H9 (cell line): ENCODE measurements at regions not wholly inside any gene's neighbourhood (a gene's known extent, or its start where the extent isn't known, plus 50 kb on each side); places are given as distances from the start of the nearest gene placed in this dataset.

Experiments
- DNase-seq: peaks from one replicate; pipeline ENCODE4 v3.0.0-alpha.2; 2017
- H2AFZ ChIP-seq: one replicate; pipeline ENCODE4 v1.6.1; 2013; ENCODE audit warnings: mild to moderate bottlenecking, low read length, control low read depth, moderate library complexity
- H2AK5ac ChIP-seq: 2 replicates; pipeline ENCODE4 v1.6.1; 2013; ENCODE audit warnings: low read length, control low read depth, mixed read lengths; ENCODE audit not compliant: insufficient read length
- H2BK120ac ChIP-seq: one replicate; pipeline ENCODE4 v1.6.1; 2013; ENCODE audit warnings: low read depth, mild to moderate bottlenecking, low read length, control low read depth, inconsistent platforms; ENCODE audit not compliant: poor library complexity, severe bottlenecking
- H2BK12ac ChIP-seq: 2 replicates; pipeline ENCODE4 v1.6.1; 2013; ENCODE audit warnings: low read length, control low read depth, mixed read lengths, low read depth; ENCODE audit not compliant: insufficient read length
- H2BK15ac ChIP-seq: 2 replicates; pipeline ENCODE4 v1.6.1; 2013; ENCODE audit warnings: low read depth, low read length, control low read depth
- H2BK20ac ChIP-seq: one replicate; pipeline ENCODE4 v1.6.1; 2013; ENCODE audit warnings: low read depth, mild to moderate bottlenecking, low read length, control low read depth, inconsistent platforms; ENCODE audit not compliant: poor library complexity, severe bottlenecking
- H2BK5ac ChIP-seq: 2 replicates; pipeline ENCODE4 v1.6.1; 2013; ENCODE audit warnings: low read length, control low read depth, mixed read lengths; ENCODE audit not compliant: insufficient read length
- H3K14ac ChIP-seq: 2 replicates; pipeline ENCODE4 v1.6.1; 2013; ENCODE audit warnings: low read length, control low read depth; ENCODE audit not compliant: insufficient read depth
- H3K18ac ChIP-seq: 2 replicates; pipeline ENCODE4 v1.6.1; 2013; ENCODE audit warnings: low read depth, mild to moderate bottlenecking, mixed read lengths, low read length, control low read depth; ENCODE audit not compliant: insufficient read length
- H3K23ac ChIP-seq: 2 replicates; pipeline ENCODE4 v1.6.1; 2013; ENCODE audit warnings: low read length, control low read depth, mixed read lengths, low read depth; ENCODE audit not compliant: insufficient read length
- H3K23me2 ChIP-seq: 2 replicates; pipeline ENCODE4 v1.6.1; 2013; ENCODE audit warnings: low read depth, mild to moderate bottlenecking, mixed read lengths, low read length, control low read depth; ENCODE audit not compliant: insufficient read length, poor library complexity, severe bottlenecking
- H3K27ac ChIP-seq: 2 replicates; pipeline ENCODE4 v1.5.1; 2013; ENCODE audit warnings: low read length, control low read depth, mixed read lengths, low read depth; ENCODE audit not compliant: insufficient read length
- H3K27me3 ChIP-seq: 2 replicates; pipeline ENCODE4 v1.6.1; 2013; ENCODE audit warnings: low read length, control low read depth, inconsistent platforms; ENCODE audit not compliant: insufficient read depth
- H3K4ac ChIP-seq: 2 replicates; pipeline ENCODE4 v1.6.1; 2013; ENCODE audit warnings: low read depth, mild to moderate bottlenecking, control low read depth, inconsistent platforms, low read length, moderate library complexity
- H3K4me1 ChIP-seq: 2 replicates; pipeline ENCODE4 v1.6.1; 2013; ENCODE audit warnings: low read length, control low read depth, inconsistent platforms; ENCODE audit not compliant: insufficient read depth
- H3K4me2 ChIP-seq: 2 replicates; pipeline ENCODE4 v1.6.1; 2013; ENCODE audit warnings: low read length, control low read depth, mixed read lengths; ENCODE audit not compliant: insufficient read length, insufficient read depth
- H3K56ac ChIP-seq: 2 replicates; pipeline ENCODE4 v1.6.1; 2013; ENCODE audit warnings: low read depth, mild to moderate bottlenecking, mixed read lengths, low read length, control low read depth; ENCODE audit not compliant: insufficient read length
- H3K79me1 ChIP-seq: 2 replicates; pipeline ENCODE4 v1.6.1; 2013; ENCODE audit warnings: low read depth, mild to moderate bottlenecking, moderate library complexity, low read length, control low read depth, inconsistent platforms; ENCODE audit not compliant: insufficient read depth, poor library complexity, severe bottlenecking
- H3K79me2 ChIP-seq: 2 replicates; pipeline ENCODE4 v1.6.1; 2013; ENCODE audit warnings: low read length, control low read depth, inconsistent platforms; ENCODE audit not compliant: insufficient read depth
- H3K9ac ChIP-seq: 2 replicates; pipeline ENCODE4 v1.6.1; 2013; ENCODE audit warnings: low read length, control low read depth, mixed read lengths; ENCODE audit not compliant: insufficient read length; ENCODE audit errors: extremely low read depth
- H3K9me3 ChIP-seq: one replicate; pipeline ENCODE4 v1.6.1; 2013; ENCODE audit warnings: low read depth, low read length, inconsistent platforms; ENCODE audit not compliant: control insufficient read depth
- H3T11ph ChIP-seq: one replicate; pipeline ENCODE4 v1.6.1; 2013; ENCODE audit warnings: mild to moderate bottlenecking, low read length, control low read depth, inconsistent platforms
- H4K20me1 ChIP-seq: one replicate; pipeline ENCODE4 v1.6.1; 2013; ENCODE audit not compliant: control insufficient read depth, insufficient read length, insufficient read depth
- H4K5ac ChIP-seq: 2 replicates; pipeline ENCODE4 v1.6.1; 2013; ENCODE audit warnings: low read depth, mild to moderate bottlenecking, mixed read lengths, low read length, control low read depth; ENCODE audit not compliant: insufficient read length
- H4K8ac ChIP-seq: replicated peaks from 2 replicates; pipeline ENCODE4 v1.6.1; 2013; ENCODE audit warnings: low read length, control low read depth, mixed read lengths, low read depth; ENCODE audit not compliant: insufficient read length
- H4K91ac ChIP-seq: 2 replicates; pipeline ENCODE4 v1.6.1; 2013; ENCODE audit warnings: low read depth, mild to moderate bottlenecking, moderate library complexity, mixed read lengths, low read length, control low read depth; ENCODE audit not compliant: insufficient read length
- H3K27ac Mint-ChIP-seq, 3 experiments: 2 replicates in 2 of 3; 3 replicates in 1 of 3; pipeline ENCODE4 v1.8.0; 2020 to 2021; ENCODE audit warnings: mixed read lengths in 3 of 3, mild to moderate bottlenecking in 1 of 3, moderate library complexity in 1 of 3
- H3K27me3 Mint-ChIP-seq: 2 replicates; pipeline ENCODE4 v1.8.0; 2021; ENCODE audit warnings: low read depth, mild to moderate bottlenecking, moderate library complexity, mixed read lengths
- H3K36me3 Mint-ChIP-seq, 3 experiments: 2 replicates in 2 of 3; 3 replicates in 1 of 3; pipeline ENCODE4 v1.8.0; 2020 to 2021; ENCODE audit warnings: low read depth in 3 of 3, mixed read lengths in 3 of 3; ENCODE audit not compliant: insufficient read depth in 1 of 3
- H3K4me1 Mint-ChIP-seq, 2 experiments: 2 replicates each; pipeline ENCODE4 v1.8.0; 2020; ENCODE audit warnings: mixed read lengths in 2 of 2
- H3K4me3 Mint-ChIP-seq, 2 experiments: 2 replicates in 1 of 2; 3 replicates in 1 of 2; pipeline ENCODE4 v1.8.0; 2020 to 2021; ENCODE audit warnings: mild to moderate bottlenecking in 2 of 2, mixed read lengths in 2 of 2, moderate library complexity in 1 of 2
- H3K9me3 Mint-ChIP-seq, 2 experiments: 2 replicates in 1 of 2; 3 replicates in 1 of 2; pipeline ENCODE4 v1.8.0; 2020; ENCODE audit warnings: mild to moderate bottlenecking in 2 of 2, mixed read lengths in 2 of 2, moderate library complexity in 1 of 2
- WGBS: extraction: QIAGEN DNeasy Blood & Tissue Kit; methylation state at CpG from one replicate; pipeline ENCODE4 v1.1.7; 2013; ENCODE audit warnings: missing lambda C conversion rate, low lambda C conversion rate, mixed read lengths; ENCODE audit not compliant: insufficient read length; ENCODE audit errors: extremely low coverage; 5-methylcytosine and 5-hydroxymethylcytosine counted together
- TF ChIP-seq, protein P1 (sequence below): fragments of 200-600 bp; sonication (generic); conservative IDR thresholded peaks from 3 replicates; pipeline ENCODE4 v1.8.0; 2021; ENCODE audit warnings: antibody characterized with exemption, mild to moderate bottlenecking

DNA sequence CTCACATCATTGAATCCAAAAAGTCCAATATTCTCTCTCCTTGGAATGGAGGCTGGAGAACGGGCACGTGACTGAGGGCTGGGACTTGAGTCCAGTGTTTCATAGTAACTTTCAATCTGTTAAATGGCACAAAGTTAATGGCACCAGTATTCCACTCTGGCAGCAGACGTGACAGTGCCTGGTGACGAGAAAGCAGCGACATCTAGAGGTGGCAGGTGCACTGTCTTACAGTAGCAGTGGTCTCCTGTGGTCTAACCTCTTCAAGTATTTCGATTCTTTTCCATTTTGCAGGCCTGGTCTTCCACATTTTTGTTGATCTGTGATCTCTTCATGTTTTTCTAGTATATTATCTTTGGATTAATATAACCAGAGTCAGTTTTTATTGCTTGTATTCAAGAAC lies 107.1 kb downstream of the OXSM start:
- Histone ChIP-seq H3K18ac (no peak overlapping the region), H4K8ac (no peak overlapping the region), H3K4me1 (no peaks in the 10 kb centered on the region), H3K23me2 (no peaks in the 10 kb centered on the region), H3K4me2 (no peak overlapping the region), H4K5ac (no peak overlapping the region), H3T11ph (no peak overlapping the region), H3K27ac (no peak overlapping the region), H4K20me1 (no peaks in the 10 kb centered on the region), H2AFZ (no peak overlapping the region), H2BK20ac (no peak overlapping the region), H3K14ac (no peak overlapping the region), H2BK5ac (no peak overlapping the region), H4K91ac (no peak overlapping the region), H3K56ac (no peak overlapping the region), H3K27me3 (no peaks in the 10 kb centered on the region), H3K9me3 (no peaks in the 10 kb centered on the region), H2AK5ac (no peak overlapping the region), H3K4ac (no peak overlapping the region), H3K23ac (no peak overlapping the region), H2BK15ac (no peak overlapping the region), H2BK120ac (no peak overlapping the region), H3K9ac (no peak overlapping the region), H2BK12ac (no peak overlapping the region), H3K79me2 (no peaks in the 10 kb centered on the region), H3K79me1 (no peaks in the 10 kb centered on the region)
- Mint-ChIP-seq H3K9me3 (no peaks in the 10 kb centered on the region; a peak in 1 of 5 replicates), H3K4me3 (no peak overlapping the region), H3K27ac (no peak overlapping the region), H3K36me3 (no peaks in the 10 kb centered on the region), H3K4me1 (peaks cover 8 to 15% of the 10 kb centered on the region in 2 experiments), H3K27me3 (no peaks in the 10 kb centered on the region)
- no CpG with 5 or more reads among the region's 6 CpGs for WGBS
- TF ChIP-seq, protein P1, sequence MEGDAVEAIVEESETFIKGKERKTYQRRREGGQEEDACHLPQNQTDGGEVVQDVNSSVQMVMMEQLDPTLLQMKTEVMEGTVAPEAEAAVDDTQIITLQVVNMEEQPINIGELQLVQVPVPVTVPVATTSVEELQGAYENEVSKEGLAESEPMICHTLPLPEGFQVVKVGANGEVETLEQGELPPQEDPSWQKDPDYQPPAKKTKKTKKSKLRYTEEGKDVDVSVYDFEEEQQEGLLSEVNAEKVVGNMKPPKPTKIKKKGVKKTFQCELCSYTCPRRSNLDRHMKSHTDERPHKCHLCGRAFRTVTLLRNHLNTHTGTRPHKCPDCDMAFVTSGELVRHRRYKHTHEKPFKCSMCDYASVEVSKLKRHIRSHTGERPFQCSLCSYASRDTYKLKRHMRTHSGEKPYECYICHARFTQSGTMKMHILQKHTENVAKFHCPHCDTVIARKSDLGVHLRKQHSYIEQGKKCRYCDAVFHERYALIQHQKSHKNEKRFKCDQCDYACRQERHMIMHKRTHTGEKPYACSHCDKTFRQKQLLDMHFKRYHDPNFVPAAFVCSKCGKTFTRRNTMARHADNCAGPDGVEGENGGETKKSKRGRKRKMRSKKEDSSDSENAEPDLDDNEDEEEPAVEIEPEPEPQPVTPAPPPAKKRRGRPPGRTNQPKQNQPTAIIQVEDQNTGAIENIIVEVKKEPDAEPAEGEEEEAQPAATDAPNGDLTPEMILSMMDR = peak; percentile 88
- DNase-seq = peak; percentile 73
